HepG2 (cell line): ENCODE measurements at regions not wholly inside any gene's neighbourhood (a gene's known extent, or its start where the extent isn't known, plus 50 kb on each side); places are given as distances from the start of the nearest gene placed in this dataset.

Experiments
- ATAC-seq: fragments of 200-7000 bp; cut with Tn5 transposase; 3 replicates; pipeline ENCODE4 v1.9.1; 2020; ENCODE audit warnings: mild to moderate bottlenecking, moderate library complexity
- BruUV-seq: library from RNA; stranded (reverse); fragments of 400-500 nt; replicated peaks from 2 replicates; lab custom pipeline; 2021; lab: Mats Ljungman, UMichigan
- CTCF ChIA-PET: fragments of 300-600 bp; formaldehyde crosslinking; extraction: SDS; loops from one replicate; lab custom pipeline; 2021; ENCODE audit warnings: low total read pairs, inconsistent platforms, low intra/inter-chr PET ratio; lab: Yijun Ruan, JAX
- POLR2A ChIA-PET: fragments of 350-600 bp; sonication (Branson Sonifier 250); formaldehyde crosslinking; loops from one replicate; lab custom pipeline; 2020; ENCODE audit warnings: antibody characterized with exemption, inconsistent platforms; lab: Yijun Ruan, JAX
- DNase-seq: peaks from one replicate; pipeline ENCODE4 v3.0.0-alpha.2; 2015; ENCODE audit warnings: low spot score
- FAIRE-seq: peaks from 3 replicates; lab custom pipeline; 2011; peaks lifted over from hg19 to GRCh38; lab: Jason Lieb, UNC
- H2AFZ ChIP-seq: one replicate; pipeline ENCODE4 v1.6.1; 2011; ENCODE audit warnings: low read length, inconsistent platforms
- H3K27ac ChIP-seq: fragments of 300-600 bp; 3 replicates; pipeline ENCODE4 v1.8.0; 2011; ENCODE audit warnings: mixed run types, mild to moderate bottlenecking, mixed read lengths, low read length, inconsistent platforms; ENCODE audit not compliant: insufficient read depth; ENCODE audit errors: extremely low read length
- H3K27me3 ChIP-seq, 2 experiments: fragments of 200-600 bp in 1 of 2; 2 replicates in 1 of 2; 3 replicates in 1 of 2; pipeline versions ENCODE4 v1.6.0 to v1.8.0; 2011; ENCODE audit warnings: low read length in 2 of 2, mild to moderate bottlenecking in 2 of 2, moderate library complexity in 2 of 2, inconsistent platforms in 1 of 2; ENCODE audit not compliant: insufficient read depth in 2 of 2, control insufficient read depth in 1 of 2
- H3K36me3 ChIP-seq, 2 experiments: fragments of 200-600 bp in 1 of 2; replicated peaks in 1 of 2; 2 replicates in 1 of 2; 3 replicates in 1 of 2; pipeline versions ENCODE4 v1.5.1 to v1.8.0; 2011; ENCODE audit warnings: low read length in 2 of 2, inconsistent platforms in 1 of 2; ENCODE audit not compliant: insufficient read depth in 2 of 2, control insufficient read depth in 1 of 2
- H3K4me1 ChIP-seq: 2 replicates; pipeline ENCODE4 v1.5.1; 2012; ENCODE audit warnings: low read length, inconsistent platforms; ENCODE audit not compliant: insufficient read depth
- H3K4me2 ChIP-seq: 2 replicates; pipeline ENCODE4 v1.6.0; 2011; ENCODE audit warnings: low read depth, low read length, inconsistent platforms
- H3K4me3 ChIP-seq, 3 experiments: fragments of 200-600 bp in 1 of 3; sonication (generic), shearing (Covaris generic) in 1 of 3; replicated peaks in 1 of 3; 2 replicates each; pipeline ENCODE4 v1.5.1; 2011 to 2016; ENCODE audit warnings: low read length in 3 of 3, inconsistent platforms in 2 of 3, low read depth in 2 of 3, mild to moderate bottlenecking in 2 of 3, control low read depth in 1 of 3, mixed read lengths in 1 of 3; ENCODE audit not compliant: insufficient read depth in 1 of 3
- H3K79me2 ChIP-seq: one replicate; pipeline ENCODE4 v1.6.1; 2011; ENCODE audit warnings: low read length, inconsistent platforms; ENCODE audit not compliant: insufficient read depth
- H3K9ac ChIP-seq: 2 replicates; pipeline ENCODE4 v1.6.0; 2011; ENCODE audit warnings: mild to moderate bottlenecking, low read depth, low read length, inconsistent platforms; ENCODE audit not compliant: insufficient read depth
- H3K9me3 ChIP-seq: 2 replicates; pipeline ENCODE4 v1.5.1; 2012; ENCODE audit warnings: mild to moderate bottlenecking, low read length
- H4K20me1 ChIP-seq: 2 replicates; pipeline ENCODE4 v1.6.0; 2011; ENCODE audit warnings: inconsistent platforms, mild to moderate bottlenecking, low read length, moderate library complexity; ENCODE audit not compliant: insufficient read depth
- AKNA ChIP-seq: sonication (generic); formaldehyde crosslinking; IDR thresholded peaks from 2 replicates; pipeline ENCODE4 v1.4.0; 2020; ENCODE audit warnings: missing genetic modification reagents, borderline replicate concordance
- CBX5 ChIP-seq: sonication (generic); formaldehyde crosslinking; IDR thresholded peaks from 2 replicates; pipeline ENCODE4 v1.4.0; 2020; ENCODE audit warnings: missing genetic modification reagents, borderline replicate concordance
- IRF1 ChIP-seq: sonication (generic); formaldehyde crosslinking; IDR thresholded peaks from 2 replicates; pipeline ENCODE4 v1.4.0; 2020; ENCODE audit warnings: low read depth, mild to moderate bottlenecking, missing genetic modification reagents
- SMARCC2 ChIP-seq: fragments of 450-650 bp; IDR thresholded peaks from 2 replicates; pipeline ENCODE4 v1.6.1; 2017; ENCODE audit warnings: antibody characterized with exemption, mild to moderate bottlenecking
- ZNF282 ChIP-seq: fragments of 450-650 bp; IDR thresholded peaks from 2 replicates; pipeline ENCODE4 v1.6.1; 2018; ENCODE audit not compliant: partially characterized antibody
- ZNF724P ChIP-seq: sonication (generic); formaldehyde crosslinking; IDR thresholded peaks from 2 replicates; pipeline ENCODE4 v1.8.0; 2022; ENCODE audit warnings: missing genetic modification reagents, borderline replicate concordance
- ZNF878 ChIP-seq: sonication (generic); formaldehyde crosslinking; IDR thresholded peaks from 2 replicates; pipeline ENCODE4 v1.8.1; 2023; ENCODE audit warnings: mild to moderate bottlenecking, missing genetic modification reagents, moderate library complexity
- WGBS: methylation state at CpG from one replicate; pipeline ENCODE4 v1.1.6; 2017; ENCODE audit warnings: low lambda C conversion rate; 5-methylcytosine and 5-hydroxymethylcytosine counted together
- in situ Hi-C: cut with HindIII; loops from 2 replicates; pipeline ENCODE4 v1.10.0; 2017; ENCODE audit warnings: low pct_unique_long_range_greater_than_20kb; ENCODE audit not compliant: extremely low pct_ligation_motif_present
- intact Hi-C: fragments of 100-400 bp; cut with micrococcal nuclease; formaldehyde crosslinking; loops from one replicate; pipeline ENCODE4 v1.10.0; 2022; ENCODE audit not compliant: unreplicated experiment
- TF ChIP-seq, protein P1 (sequence below): sonication (generic); formaldehyde crosslinking; IDR thresholded peaks from 2 replicates; pipeline ENCODE4 v1.4.0; 2020; ENCODE audit warnings: missing genetic modification reagents, mild to moderate bottlenecking, borderline replicate concordance
- TF ChIP-seq, protein P2 (sequence below): sonication (generic); formaldehyde crosslinking; IDR thresholded peaks from 2 replicates; pipeline ENCODE4 v1.5.0; 2020; ENCODE audit warnings: mild to moderate bottlenecking, missing genetic modification reagents, borderline replicate concordance

- H3K9me3 ChIP-seq = peaks cover 27% of the 10 kb centered on the region
- ATAC-seq = no peak
- ChIA-PET POLR2A (no interaction called here), CTCF (no interaction called here)
- intact Hi-C loops = no loop called here
- H3K4me2 ChIP-seq = no peak overlapping the region
- H3K79me2 ChIP-seq = no peaks in the 10 kb centered on the region
- H3K27me3 ChIP-seq = no peaks in the 10 kb centered on the region
- H3K36me3 ChIP-seq = no peaks in the 10 kb centered on the region
- 8% methylated on average over 1 of the region's 1 CpG for WGBS
- no peak overlapping the region for H3K4me3 ChIP-seq
- TF ChIP-seq, protein P1, sequence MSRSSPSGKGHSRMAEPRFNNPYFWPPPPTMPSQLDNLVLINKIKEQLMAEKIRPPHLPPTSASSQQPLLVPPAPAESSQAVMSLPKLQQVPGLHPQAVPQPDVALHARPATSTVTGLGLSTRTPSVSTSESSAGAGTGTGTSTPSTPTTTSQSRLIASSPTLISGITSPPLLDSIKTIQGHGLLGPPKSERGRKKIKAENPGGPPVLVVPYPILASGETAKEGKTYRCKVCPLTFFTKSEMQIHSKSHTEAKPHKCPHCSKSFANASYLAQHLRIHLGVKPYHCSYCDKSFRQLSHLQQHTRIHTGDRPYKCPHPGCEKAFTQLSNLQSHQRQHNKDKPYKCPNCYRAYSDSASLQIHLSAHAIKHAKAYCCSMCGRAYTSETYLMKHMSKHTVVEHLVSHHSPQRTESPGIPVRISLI = no peak
- TF ChIP-seq ZNF724P (no peak), AKNA (CRISPR knock-in tag) (no peak), IRF1 (CRISPR knock-in tag) (no peak), SMARCC2 (no peak), ZNF878 (CRISPR knock-in tag) (no peak), ZNF282 (no peak), CBX5 (CRISPR knock-in tag) (no peak)
- TF ChIP-seq, protein P2, sequence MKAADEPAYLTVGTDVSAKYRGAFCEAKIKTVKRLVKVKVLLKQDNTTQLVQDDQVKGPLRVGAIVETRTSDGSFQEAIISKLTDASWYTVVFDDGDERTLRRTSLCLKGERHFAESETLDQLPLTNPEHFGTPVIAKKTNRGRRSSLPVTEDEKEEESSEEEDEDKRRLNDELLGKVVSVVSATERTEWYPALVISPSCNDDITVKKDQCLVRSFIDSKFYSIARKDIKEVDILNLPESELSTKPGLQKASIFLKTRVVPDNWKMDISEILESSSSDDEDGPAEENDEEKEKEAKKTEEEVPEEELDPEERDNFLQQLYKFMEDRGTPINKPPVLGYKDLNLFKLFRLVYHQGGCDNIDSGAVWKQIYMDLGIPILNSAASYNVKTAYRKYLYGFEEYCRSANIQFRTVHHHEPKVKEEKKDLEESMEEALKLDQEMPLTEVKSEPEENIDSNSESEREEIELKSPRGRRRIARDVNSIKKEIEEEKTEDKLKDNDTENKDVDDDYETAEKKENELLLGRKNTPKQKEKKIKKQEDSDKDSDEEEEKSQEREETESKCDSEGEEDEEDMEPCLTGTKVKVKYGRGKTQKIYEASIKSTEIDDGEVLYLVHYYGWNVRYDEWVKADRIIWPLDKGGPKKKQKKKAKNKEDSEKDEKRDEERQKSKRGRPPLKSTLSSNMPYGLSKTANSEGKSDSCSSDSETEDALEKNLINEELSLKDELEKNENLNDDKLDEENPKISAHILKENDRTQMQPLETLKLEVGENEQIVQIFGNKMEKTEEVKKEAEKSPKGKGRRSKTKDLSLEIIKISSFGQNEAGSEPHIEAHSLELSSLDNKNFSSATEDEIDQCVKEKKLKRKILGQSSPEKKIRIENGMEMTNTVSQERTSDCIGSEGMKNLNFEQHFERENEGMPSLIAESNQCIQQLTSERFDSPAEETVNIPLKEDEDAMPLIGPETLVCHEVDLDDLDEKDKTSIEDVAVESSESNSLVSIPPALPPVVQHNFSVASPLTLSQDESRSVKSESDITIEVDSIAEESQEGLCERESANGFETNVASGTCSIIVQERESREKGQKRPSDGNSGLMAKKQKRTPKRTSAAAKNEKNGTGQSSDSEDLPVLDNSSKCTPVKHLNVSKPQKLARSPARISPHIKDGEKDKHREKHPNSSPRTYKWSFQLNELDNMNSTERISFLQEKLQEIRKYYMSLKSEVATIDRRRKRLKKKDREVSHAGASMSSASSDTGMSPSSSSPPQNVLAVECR (CRISPR knock-in tag) = no peak
- H3K4me1 ChIP-seq = no peaks in the 10 kb centered on the region
- no peak overlapping the region for H2AFZ ChIP-seq
- no peak overlapping the region for H3K27ac ChIP-seq
- in situ Hi-C loops = no loop called here
- no peak for DNase-seq
- no peak overlapping the region for H3K9ac ChIP-seq
- no peak for FAIRE-seq
- H4K20me1 ChIP-seq = no peaks in the 10 kb centered on the region
- no TSS peak for BruUV-seq
Measured at GRCh38 chr14:79986251-79986650, 225.1 kb downstream of the DIO2 start.
